ENCODE measurements at regions not wholly inside any gene's neighbourhood (a gene's known extent, or its start where the extent isn't known, plus 50 kb on each side); places are given as distances from the start of the nearest gene placed in this dataset.

DNA sequence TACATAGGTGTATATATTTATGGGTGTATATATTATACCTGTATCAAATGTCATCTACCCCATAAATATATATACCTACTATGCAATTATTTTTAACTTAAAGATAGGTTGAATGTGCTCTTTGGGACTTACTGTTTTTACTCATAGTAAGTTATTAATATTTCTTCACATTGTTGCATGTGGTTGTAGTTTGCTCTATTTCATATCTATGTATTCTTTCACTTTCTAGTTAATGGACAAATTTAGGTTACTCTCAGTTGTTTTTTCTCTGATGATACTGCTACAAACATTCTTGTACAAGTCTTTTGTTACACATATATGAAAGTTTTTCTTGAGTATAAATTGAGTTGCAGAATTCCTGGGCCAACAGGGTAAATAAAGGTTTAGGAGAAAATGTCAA lies 601.8 kb upstream of the ID2 start:
- intact Hi-C loops (cut with DNase I) = no loop called here
- DNase-seq (ENCODE audit: low spot score) = no peak

DNA sequence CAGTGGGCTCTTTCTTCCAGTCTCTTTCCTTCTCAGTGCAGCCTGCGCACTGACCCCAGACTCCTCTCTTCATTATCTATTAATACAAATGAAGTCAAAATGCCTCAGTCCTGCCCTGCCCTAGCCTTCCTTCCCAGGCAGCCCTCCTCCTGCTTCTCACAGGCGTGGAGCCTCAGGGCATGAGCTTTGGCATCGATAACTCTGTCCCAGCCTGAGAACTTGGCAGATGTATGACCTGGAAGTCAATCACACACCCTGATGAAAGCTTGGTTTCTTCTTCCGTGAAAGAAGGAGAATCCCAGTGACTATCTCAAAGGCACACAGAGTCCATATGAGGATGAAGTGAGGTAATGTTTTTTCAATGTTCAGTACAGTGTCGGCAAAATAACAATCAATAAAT lies 600.7 kb upstream of the ID2 start:
- no peak for DNase-seq (ENCODE audit: low spot score)
- intact Hi-C loops (cut with DNase I) = no loop called here

DNA sequence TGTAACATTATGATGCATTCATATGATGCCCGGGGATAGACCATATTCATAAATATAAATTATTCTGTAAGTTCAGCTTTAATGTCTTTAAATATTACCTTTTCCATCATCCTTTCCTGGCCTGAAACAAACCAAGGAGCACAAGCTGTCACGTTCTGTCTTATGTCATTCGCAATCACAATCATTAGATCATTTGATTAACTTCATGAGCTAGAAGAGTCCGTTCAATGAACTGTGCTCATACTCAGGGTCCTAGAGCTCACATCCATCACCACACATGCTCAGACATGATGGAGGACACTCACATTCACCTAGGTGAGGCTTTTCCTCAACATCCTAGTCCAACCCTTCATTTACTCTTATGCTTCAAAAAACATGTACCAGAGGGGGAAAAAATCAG lies 599.0 kb upstream of the ID2 start:
- DNase-seq (ENCODE audit: low spot score) = no peak
- intact Hi-C loops (cut with DNase I) = no loop called here

DNA sequence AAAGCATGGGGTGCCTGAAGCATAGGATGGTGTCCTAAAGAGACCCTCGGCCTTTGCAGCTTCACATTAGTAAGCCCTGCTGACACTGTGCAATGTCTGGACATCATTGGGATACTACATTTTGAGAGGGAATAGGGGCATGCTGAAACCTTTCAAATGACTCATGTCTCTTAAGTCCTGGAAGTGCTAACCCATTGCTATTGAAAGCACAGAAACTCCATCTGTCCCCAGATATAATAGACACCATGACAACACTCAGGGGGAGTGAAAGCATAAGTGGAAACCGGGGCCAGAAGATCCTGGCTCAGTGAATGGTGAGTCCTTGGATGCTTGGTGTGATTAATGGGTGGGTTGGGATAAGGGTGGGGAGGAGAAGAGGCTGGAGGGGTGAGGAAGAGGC lies 595.5 kb upstream of the ID2 start:
- intact Hi-C loops (cut with DNase I) = no loop called here
- DNase-seq (ENCODE audit: low spot score) = no peak

DNA sequence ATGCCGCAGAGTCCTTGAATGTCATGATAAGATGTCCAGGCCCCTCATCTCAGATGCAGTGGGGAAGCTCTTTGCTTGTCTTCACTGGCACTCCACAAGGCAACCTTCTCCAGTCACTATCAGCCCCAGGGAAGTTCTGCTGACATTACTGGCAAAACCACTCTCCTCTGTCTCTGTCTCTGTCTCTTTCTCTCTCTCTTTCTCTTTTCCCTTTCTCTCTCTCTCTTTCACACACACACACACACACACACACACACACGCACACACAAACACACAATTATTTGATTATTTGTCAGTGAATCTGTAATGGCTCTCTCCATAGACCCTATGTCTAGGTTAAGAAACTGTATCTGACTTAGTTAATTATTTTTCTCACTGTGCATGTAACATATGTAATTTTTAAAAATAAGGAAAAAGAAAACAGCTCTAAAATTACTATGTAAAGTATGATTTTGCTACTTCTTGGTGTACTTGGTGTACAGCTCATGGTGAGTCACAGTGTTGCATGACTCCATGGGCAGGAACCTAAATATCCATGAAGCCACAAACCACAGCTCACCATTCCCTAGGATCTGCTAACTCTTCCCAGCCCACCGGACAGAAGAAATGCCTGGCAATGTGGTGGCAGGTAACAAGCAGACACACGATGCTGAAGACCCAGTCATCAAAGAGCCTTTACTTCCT lies 594.9 kb upstream of the ID2 start:
- DNase-seq (ENCODE audit: low spot score) = no peak
- intact Hi-C loops (cut with DNase I) = no loop called here

DNA sequence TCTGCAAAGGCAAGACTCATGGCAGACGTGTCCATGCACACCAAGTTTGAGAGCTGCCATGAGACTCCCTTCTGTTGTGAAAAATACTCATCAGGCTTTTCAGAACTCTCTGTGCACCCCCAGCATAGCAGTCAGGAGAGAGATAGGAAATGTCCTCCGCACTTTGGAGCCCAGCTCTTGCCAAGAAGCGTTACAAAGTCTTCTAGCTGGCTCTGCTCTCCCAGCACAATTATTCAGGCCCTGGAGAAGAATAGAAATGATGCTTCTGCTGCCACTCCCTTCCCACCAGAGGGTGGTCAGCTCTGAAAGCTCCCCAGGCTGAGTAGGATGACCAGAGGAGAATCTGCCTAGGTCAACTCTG lies 594.4 kb upstream of the ID2 start:
- DNase-seq (ENCODE audit: low spot score) = no peak
- intact Hi-C loops (cut with DNase I) = no loop called here

DNA sequence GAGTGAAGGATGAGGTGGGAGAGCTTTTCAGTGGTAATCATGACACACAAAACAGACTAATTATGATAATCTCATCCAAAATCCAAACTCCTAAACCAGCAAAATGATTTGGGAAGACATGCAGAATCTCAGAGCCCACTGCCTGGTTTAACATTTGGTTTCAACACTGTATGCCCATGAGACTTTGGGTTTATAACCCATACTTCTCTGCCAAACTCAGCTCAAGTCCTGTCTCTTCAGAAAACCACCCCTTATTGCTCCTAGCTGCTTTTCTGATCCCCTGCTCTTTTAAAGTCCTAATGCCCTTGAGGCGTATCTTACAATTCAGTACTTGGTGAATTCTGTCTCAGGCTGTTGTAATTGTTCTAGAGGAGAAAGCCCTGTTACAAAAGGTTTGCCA lies 593.0 kb upstream of the ID2 start:
- intact Hi-C loops (cut with DNase I) = no loop called here

DNA sequence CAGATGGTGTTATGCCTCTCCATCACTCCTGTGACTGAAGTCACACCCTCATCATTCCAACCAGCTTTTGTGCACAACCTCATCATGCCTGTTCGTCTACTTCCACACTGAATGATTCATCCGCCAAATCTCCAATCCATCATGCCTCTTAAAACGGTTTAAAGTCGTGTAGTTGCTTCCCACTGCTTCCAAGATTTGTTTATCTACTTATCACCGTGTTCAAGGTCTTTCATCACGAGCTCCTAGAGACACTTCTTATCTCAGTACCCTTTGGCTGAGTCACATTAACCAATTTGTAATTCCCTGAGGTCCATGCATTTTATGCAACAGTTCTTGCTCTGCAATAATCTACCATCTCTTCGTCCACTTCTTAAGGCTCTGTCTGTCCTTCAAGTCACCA lies 592.3 kb upstream of the ID2 start:
- intact Hi-C loops (cut with DNase I) = no loop called here
- no peak for DNase-seq (ENCODE audit: low spot score)

More for the DNA sequence above, 593.0 kb upstream of the ID2 start:
- no peak for DNase-seq (ENCODE audit: low spot score)

DNA sequence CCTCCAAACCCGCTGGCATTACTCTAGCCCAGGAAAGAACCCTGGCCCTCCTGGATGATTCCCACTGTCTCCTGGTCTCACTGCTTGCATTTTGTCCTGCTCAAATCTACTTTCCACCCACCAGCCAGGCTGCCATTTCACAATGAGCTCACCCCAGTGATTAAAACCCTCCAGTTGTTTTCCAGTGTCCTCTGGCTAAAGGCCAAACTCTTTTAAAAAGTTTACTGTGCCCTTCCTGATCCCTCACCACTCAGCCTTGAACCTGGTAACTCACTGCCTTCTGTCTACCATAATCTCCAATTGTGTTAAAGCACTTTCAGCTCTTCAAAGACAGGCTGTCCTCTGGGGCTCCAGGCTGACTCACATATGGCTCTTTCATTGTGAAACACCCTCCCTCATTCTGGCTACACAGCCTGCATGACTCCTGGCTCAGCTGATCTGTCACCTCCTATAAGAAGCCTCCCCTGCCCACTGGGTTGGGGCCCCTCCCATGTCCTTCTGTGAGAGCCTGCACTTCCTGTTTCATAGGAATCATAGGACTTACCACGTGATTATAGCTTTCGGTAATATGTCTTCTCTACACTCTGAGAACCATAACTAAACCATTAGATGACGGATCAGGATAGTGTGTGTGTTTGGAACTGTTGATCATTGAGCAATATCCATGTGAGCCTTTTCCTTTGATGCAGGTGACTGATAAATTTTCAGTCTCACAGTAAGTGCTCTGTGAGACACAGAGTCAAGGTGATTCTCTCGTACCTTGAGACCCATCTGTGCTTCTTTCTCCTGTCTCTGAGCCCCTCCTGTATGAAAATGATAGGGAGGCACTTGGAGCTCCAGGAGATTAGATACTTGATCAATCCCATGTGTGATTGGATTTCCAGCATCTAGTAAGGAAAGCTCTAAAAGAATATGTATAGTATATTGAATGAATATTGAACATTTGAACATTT lies 590.8 kb upstream of the ID2 start:
- intact Hi-C loops (cut with DNase I) = no loop called here
- DNase-seq (ENCODE audit: low spot score) = no peak

DNA sequence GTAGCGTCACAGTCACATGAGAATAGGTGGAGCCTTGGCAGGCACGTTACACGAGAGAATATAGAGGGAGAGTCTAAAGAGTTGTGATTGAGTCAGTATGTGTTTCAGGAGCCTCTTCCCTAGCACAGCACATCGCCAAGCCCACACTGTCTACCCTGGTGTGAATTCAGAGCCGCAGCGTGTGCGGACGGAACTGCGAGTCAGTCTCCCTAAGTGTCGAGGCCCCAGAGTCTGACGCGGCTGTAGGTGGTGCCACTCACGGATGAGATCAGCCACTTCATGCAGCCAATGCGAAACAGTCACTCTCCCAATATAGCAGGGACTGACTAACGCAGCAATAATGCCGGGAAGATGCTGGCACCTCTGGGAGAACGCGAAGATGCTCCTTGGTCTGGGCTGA lies 587.3 kb upstream of the ID2 start:
- no peak for DNase-seq (ENCODE audit: low spot score)
- intact Hi-C loops (cut with DNase I) = no loop called here

DNA sequence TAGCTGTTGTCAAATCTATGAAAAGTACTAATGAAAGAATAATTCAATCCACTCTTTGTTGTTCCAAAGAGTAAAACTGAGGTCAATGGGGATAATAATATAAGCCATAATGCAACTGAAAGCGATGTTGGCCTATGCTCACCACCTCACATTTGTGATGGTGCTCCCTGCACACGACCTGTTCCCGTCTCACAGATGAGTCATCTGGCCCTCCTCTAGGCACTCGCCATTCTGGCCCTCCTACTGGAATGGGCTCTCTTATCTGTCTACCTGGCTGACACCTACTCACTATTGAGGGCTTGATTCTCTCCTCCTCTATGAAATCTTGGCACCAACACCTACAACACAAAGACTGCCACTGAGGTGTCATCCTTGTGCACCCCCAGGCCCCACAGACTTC lies 585.9 kb upstream of the ID2 start:
- intact Hi-C loops (cut with DNase I) = no loop called here
- no peak for DNase-seq (ENCODE audit: low spot score)

DNA sequence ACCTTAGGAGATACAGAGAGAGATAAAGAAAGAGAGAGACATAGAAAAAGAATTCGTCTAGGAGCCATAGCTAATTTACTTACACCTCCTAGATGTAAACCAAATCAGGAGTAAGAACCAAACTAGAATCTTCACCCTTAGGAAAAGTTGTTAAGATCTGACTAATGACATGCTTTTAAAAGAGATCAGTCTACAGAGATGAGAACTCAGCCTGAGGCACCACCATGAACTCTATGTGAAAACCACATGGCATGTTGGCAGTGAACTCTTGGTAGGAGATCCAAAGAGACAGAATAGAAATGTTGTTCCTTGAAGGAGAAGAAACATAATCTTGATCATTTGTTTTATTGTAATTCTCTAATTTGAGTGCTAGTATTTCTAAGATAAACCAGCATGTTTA lies 585.4 kb upstream of the ID2 start:
- intact Hi-C loops (cut with DNase I) = no loop called here
- DNase-seq (ENCODE audit: low spot score) = no peak

DNA sequence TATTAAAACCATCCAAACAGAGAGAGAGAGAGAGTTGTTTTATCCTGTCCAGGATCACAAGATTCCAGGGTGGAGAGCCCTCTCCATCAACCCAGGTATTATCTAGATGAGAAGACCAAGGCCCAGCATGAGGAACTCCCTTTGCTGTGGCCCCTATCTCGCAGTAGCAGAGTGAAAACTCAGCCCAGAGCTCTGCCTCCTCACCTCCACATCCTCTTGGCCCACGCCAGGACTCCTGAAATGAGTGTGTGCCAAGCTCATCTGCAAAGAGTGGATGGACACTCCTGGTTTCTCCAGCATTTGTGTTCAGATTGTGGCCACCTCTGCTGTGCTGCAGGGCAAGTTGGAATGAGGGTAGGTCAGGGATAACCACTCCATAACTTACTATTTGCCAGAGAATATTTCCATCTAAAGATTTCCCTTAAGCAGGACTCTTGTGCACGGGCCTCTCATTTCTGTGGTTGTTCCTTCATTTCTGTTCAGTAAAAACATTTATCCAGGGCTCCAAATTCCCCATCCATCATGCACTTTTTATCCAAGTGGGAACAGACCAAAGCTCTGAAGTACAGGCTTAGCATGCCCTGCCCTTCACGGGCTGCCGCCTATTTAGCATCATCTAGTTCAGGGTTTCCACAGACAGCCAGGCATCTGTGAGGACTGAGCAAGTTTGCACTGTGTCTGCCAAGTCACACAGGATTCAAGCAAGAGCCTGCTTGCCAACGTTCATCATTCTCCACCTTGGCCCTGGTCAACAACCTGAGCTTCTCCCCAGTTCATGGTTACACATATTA lies 583.2 kb upstream of the ID2 start:
- no peak for DNase-seq (ENCODE audit: low spot score)
- intact Hi-C loops (cut with DNase I) = no loop called here

DNA sequence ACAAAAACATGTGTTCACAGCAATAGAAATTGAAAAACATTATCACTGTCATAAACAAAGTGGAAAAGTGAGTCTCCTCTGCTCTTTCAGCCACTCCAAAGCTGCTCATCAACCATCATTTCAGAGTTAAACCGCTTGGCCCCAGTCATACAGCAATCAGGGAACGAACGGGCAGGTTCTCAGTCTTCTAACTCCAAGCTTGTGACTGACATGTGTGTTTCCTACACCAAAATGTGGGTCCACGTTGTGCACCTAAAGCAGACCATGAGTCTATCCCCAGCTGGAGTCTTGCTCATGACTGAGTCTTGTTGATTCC lies 582.6 kb upstream of the ID2 start:
- no peak for DNase-seq (ENCODE audit: low spot score)
- intact Hi-C loops (cut with DNase I) = no loop called here

DNA sequence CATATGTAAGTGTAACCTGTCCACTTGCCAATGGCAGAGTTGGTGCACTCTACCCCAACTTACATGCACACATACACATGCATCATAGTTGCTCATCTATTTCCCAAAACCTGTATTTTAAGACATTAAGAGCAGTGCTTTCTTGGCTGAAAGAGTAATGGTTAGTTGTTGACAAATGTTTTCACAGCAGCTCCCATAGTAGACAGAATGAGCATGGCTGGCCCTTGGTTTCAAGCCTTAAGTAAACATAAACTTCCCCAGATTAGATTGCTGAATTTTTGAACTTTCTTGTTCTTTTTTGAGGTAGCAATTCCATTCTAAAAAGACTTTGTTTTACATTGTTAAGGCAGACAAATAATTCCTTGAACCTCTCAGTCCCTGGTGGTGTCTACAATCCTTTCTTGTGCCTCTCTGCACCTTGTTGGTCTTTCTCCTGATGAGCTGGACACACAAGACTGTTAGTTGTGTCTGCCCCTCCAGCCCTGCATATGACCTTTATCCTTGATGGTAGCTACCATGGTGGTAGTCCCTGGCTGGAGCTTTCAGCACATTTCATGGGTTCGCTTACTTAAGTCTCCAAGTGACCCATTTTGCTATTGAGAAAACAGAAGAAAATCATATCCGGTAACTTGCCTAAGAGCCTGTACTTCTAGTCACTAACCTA lies 580.1 kb upstream of the ID2 start:
- DNase-seq (ENCODE audit: low spot score) = no peak
- intact Hi-C loops (cut with DNase I) = no loop called here

DNA sequence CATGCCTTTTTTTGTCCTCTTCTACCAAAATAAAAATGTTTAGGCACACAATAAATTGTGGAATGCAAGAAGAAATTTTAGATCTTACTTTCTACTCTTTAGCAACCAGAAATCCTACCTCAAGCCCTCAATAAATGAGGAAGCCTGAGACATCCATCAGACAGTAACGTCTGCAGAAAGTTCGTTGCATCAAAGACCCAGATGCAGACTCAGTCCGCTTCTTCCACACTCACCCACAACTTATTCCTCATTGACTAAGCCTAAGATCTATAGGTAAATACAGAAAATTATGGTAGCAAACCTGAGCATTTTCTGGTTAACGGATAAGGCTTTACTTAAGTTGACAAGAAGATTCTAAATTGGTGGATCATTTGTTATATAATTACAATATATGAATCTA lies 579.4 kb upstream of the ID2 start:
- no peak for DNase-seq (ENCODE audit: low spot score)
- intact Hi-C loops (cut with DNase I) = no loop called here

DNA sequence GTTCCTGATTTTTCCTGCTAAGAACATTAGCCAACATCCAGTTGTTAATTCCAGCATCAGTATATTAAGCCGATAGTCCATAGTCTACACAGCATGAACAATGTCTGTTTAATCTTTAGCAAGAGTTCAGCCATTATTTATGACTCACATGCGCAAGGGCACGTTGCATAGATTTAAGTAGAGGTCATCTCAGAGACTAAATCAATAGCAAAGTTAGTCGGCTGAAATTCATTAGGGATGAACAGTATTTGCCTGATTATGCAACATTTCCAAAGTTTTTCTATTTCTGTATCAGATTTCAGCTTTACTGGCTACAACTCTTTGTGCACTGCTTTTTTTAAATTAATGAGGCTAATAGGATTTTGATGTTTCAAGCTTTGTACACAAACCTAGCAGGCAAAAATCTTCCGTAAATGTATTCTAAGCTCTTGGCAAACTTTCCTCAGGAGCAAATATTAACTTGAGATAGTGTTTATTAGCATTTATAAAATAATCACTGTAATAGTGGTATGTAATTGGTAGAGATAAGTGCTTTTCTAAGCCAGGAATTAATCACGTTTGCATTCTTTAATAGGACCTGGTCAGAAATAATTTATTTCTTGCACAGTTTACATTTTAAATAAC lies 578.7 kb upstream of the ID2 start:
- DNase-seq (ENCODE audit: low spot score) = no peak
- intact Hi-C loops (cut with DNase I) = no loop called here

DNA sequence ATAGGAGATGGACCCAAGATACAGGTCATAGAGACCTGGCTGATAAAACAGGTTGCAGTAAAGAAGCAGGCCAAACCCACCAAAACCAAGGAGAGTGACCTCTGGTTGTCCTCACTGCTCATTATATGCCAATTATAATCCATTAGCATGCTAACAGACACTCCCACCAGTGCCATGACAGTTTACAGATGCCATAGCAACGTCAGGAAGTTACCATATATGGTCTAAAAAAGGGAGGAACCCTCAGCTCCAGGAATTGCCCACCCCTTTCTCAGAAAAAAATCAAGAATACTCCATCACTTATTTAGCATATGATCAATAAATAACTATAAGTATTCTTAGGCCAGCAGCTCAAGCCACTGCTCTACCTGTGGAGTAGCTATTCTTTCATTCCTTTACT lies 574.7 kb upstream of the ID2 start:
- intact Hi-C loops (cut with DNase I) = no loop called here

DNA sequence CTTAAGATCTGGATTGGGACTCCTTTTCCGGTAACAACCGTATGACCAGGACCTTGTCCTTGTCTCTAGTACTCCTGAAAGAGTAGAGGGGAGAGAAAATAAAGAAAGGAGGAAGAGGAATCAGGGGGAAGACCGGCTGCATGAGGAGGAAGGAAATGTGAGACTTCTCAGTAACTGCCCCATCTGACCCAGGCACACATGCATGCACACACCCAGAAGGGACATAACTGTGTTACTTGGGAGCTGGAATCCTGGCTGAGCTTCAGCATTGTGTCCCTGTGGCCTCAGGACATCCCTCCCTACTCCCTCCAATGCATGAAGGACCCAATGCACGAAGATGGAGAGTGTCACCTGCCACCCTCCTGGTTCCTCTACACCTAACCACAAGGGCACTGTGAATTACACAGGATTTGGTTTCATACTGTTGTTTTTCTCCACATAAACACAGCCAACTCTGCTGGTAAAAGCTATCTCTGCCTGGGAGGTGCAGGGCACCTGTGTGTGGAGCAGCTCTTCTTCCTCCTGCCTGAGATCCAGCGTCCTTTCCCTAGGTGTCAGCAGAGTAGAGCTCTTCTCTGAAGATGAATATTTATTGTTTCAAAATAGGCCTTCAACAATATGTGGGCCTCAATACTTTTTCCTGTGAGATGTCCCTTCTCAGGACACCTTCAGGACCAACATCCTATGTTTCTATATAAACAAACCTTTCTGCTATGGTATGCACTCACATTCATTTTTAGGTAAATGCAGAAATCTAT lies 574.1 kb upstream of the ID2 start:
- intact Hi-C loops (cut with DNase I) = no loop called here
- no peak for DNase-seq (ENCODE audit: low spot score)

More for the DNA sequence above, 574.7 kb upstream of the ID2 start:
- DNase-seq (ENCODE audit: low spot score) = no peak

All from cardiac septum (tissue), 1 donor.